ENCODE measurements at regions not wholly inside any gene's neighbourhood (a gene's known extent, or its start where the extent isn't known, plus 50 kb on each side); places are given as distances from the start of the nearest gene placed in this dataset.

DNA sequence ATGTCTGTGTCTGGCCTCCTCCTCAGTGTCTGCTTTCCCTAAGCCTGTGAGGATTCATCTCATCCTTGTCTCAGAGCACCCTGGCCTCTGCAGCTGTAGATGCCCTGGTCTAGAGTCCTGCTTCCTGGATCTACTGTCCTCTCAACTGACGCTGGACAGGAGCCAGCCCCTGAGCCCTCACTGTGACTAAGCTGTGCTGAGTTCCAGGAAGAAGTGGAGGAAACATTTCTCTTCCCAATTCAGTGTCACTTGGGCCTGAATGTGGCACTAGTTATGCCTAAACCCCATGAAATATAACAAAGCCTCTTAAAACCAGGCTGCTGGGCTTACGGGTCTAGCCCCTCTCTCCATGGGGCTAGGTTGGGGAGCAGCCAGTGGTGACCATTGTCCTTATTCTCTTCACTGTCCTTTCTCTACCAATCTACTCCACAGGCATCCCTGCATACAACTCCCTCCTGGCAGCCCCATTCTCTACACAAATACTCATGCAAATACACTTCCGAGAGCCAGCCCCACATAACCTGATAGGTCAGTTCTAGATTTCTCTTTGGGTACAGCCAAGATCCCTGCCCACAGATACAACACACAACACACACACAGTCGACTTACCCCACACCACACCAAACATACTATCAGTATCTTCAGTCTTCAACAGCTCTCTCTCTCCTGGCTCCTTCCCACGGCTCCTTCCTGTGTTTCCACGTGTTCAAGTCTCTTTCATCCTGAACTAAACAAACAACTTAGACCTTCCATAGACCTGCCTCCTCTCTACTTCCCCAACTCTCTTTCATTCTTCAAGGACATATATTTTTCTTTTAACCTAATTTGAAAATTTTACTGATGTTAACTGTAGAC is 220.8 kb downstream of the SNX18 start:
- H3K36me3 ChIP-seq = no peaks in the 10 kb centered on the region
- H3K4me1 ChIP-seq (ENCODE audit: low read depth) = peaks cover 15% of the 10 kb centered on the region
- H3K9me3 ChIP-seq (ENCODE audit: low read depth) = no peaks in the 10 kb centered on the region
- H3K27ac ChIP-seq = no peak overlapping the region
- no peaks in the 10 kb centered on the region for H3K27me3 ChIP-seq
- peak in 1 of 2 donors; percentile 43 for DNase-seq (ENCODE audit: low read depth in 1 of 2, low spot score in 1 of 2)
- H3K4me3 ChIP-seq = no peak overlapping the region
- TF ChIP-seq, protein P1, sequence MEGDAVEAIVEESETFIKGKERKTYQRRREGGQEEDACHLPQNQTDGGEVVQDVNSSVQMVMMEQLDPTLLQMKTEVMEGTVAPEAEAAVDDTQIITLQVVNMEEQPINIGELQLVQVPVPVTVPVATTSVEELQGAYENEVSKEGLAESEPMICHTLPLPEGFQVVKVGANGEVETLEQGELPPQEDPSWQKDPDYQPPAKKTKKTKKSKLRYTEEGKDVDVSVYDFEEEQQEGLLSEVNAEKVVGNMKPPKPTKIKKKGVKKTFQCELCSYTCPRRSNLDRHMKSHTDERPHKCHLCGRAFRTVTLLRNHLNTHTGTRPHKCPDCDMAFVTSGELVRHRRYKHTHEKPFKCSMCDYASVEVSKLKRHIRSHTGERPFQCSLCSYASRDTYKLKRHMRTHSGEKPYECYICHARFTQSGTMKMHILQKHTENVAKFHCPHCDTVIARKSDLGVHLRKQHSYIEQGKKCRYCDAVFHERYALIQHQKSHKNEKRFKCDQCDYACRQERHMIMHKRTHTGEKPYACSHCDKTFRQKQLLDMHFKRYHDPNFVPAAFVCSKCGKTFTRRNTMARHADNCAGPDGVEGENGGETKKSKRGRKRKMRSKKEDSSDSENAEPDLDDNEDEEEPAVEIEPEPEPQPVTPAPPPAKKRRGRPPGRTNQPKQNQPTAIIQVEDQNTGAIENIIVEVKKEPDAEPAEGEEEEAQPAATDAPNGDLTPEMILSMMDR (IDR thresholded peaks at IDR 0.05; ENCODE audit: low read depth, low read length) = no peak

DNA sequence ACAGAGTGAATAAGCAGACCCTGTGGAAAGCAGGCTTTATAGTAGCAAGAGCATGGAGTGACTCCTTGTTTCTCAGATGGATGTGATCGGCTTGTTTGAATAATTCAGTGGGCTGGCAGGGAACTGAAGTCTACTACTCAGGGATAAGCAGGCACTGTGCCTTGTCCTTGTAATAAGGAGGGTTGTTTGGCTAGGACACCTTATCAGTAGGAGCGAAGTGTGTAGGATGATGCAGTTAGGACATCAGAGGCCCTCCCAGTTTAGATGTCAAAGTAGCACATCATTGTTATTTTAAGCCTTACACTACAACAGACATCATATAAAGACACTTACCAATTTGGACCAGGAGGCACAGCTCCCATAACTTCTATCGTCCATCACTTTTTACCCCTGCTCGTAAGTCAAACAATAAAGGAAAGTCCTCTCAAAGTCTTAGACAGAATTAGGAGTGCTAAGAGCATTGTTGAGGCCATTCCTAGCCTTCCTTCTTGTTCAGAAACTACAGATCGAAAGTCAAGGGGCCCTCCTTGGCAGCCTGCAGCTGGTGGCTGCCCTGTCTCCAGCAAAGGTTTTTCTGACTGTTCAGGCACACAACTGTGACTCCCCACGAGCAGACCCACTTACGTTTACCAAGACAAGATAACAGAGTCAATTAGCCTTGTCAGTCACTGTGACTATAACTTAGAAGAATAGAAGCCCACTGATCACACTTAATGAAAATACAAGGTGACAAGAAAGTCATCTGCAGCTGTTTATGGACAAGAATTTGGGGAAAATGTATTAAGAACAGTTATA is 218.6 kb downstream of the SNX18 start:
- no peaks in the 10 kb centered on the region for H3K36me3 ChIP-seq
- DNase-seq (ENCODE audit: low read depth in 1 of 2, low spot score in 1 of 2) = no peak
- H3K4me3 ChIP-seq = no peak overlapping the region
- no peaks in the 10 kb centered on the region for H3K27me3 ChIP-seq
- TF ChIP-seq, protein P1 (IDR thresholded peaks at IDR 0.05; ENCODE audit: low read depth, low read length) = no peak
- peaks cover 20% of the 10 kb centered on the region for H3K4me1 ChIP-seq (ENCODE audit: low read depth)
- no peaks in the 10 kb centered on the region for H3K9me3 ChIP-seq (ENCODE audit: low read depth)
- peak overlapping the region; percentile 74 for H3K27ac ChIP-seq

DNA sequence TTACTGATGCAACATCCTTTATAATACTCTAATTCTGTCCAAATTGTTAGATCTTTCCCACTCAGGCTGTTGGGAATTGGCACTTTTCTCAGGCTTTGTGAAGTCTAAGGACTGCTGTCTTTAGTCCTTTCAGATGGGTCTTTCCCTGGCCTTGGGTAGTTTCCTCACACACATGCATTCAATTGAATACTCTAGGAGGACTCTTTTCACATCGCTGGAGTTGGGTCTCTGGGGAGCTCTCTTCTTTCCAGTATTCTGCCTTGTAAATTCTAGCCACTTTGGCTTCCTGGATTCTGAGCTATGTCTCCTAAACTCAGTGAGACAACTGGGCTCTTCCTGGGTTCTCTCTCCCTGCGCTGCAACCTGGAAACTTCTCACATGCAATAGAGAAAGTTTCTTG is 215.5 kb downstream of the SNX18 start:
- no peak for DNase-seq (ENCODE audit: low read depth in 1 of 2, low spot score in 1 of 2)
- Histone ChIP-seq H3K27ac (no peak overlapping the region), H3K4me1 (ENCODE audit: low read depth) (peaks cover 20% of the 10 kb centered on the region), H3K9me3 (ENCODE audit: low read depth) (no peaks in the 10 kb centered on the region), H3K4me3 (no peak overlapping the region), H3K27me3 (no peaks in the 10 kb centered on the region), H3K36me3 (no peaks in the 10 kb centered on the region)
- TF ChIP-seq, protein P1 (IDR thresholded peaks at IDR 0.05; ENCODE audit: low read depth, low read length) = no peak

DNA sequence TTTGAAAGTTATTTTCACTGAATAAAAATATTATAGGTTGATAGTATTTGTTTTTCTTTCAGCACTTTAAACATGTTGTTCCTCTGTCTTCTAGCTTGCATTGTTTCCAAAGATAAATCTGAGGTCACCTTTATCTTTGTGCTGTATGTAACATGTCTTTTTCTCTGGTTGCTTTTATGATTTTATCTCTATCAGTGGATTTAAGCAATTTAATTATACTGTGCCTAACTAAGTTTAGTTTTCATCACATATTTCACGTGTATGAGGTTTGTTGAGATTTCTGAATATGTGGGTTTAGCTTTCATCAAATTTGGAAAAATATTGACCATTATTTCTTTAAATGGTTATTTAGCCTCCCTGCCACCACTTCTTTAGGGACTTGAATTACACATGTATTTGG is 214.5 kb downstream of the SNX18 start:
- no peaks in the 10 kb centered on the region for H3K9me3 ChIP-seq (ENCODE audit: low read depth)
- no peaks in the 10 kb centered on the region for H3K36me3 ChIP-seq
- DNase-seq (ENCODE audit: low read depth in 1 of 2, low spot score in 1 of 2) = no peak
- no peak overlapping the region for H3K4me3 ChIP-seq
- TF ChIP-seq, protein P1 (IDR thresholded peaks at IDR 0.05; ENCODE audit: low read depth, low read length) = no peak
- H3K27me3 ChIP-seq = no peaks in the 10 kb centered on the region
- peaks cover 20% of the 10 kb centered on the region for H3K4me1 ChIP-seq (ENCODE audit: low read depth)
- H3K27ac ChIP-seq = no peak overlapping the region

DNA sequence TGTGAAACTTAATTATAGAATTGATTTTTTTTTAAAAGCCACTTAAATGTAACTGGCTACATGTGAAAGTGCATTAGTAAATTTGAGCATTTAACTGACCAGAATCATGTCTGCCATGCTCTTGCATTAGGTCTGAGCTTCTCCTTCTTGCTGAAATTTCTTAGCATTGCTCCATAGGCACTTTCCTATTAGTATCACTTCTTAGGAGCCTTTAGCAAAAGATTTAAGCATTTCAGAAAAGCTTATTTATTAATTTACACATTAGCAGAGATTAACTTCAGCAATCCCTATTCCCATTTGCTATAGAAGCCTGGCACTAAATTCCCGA is 211.0 kb downstream of the SNX18 start:
- H3K27ac ChIP-seq = no peak overlapping the region
- no peaks in the 10 kb centered on the region for H3K9me3 ChIP-seq (ENCODE audit: low read depth)
- H3K27me3 ChIP-seq = no peaks in the 10 kb centered on the region
- TF ChIP-seq, protein P1 (IDR thresholded peaks at IDR 0.05; ENCODE audit: low read depth, low read length) = no peak
- H3K4me3 ChIP-seq = no peak overlapping the region
- no peaks in the 10 kb centered on the region for H3K36me3 ChIP-seq
- no peak for DNase-seq (ENCODE audit: low read depth in 1 of 2, low spot score in 1 of 2)
- H3K4me1 ChIP-seq (ENCODE audit: low read depth) = peaks cover 5% of the 10 kb centered on the region

Data from cardiac muscle cell (in vitro differentiated cells and primary cell).